ENCODE measurements at regions not wholly inside any gene's neighbourhood (a gene's known extent, or its start where the extent isn't known, plus 50 kb on each side); places are given as distances from the start of the nearest gene placed in this dataset.
"Not testable (repeated sequence)": the region's sequence is repeated elsewhere in the genome, so short reads cannot be mapped to it uniquely, and the experiment has no call there.

GRCh38 chr7:145105561-145105960 lies 269.7 kb upstream of the TPK1 start:
- Mint-ChIP-seq H3K4me1 (no peaks in the 10 kb centered on the region), H3K36me3 (ENCODE audit: low read depth) (no peaks in the 10 kb centered on the region), H3K27me3 (peaks cover 27% of the 10 kb centered on the region), H3K27ac (no peak overlapping the region), H3K4me3 (no peak overlapping the region)
- H3K9me3 ChIP-seq (ENCODE audit: control insufficient read depth, low read length, poor library complexity, severe bottlenecking) = no peaks in the 10 kb centered on the region
- DNase-seq = no peak
- no peak for ATAC-seq

GRCh38 chr7:145104400-145104799 lies 268.5 kb upstream of the TPK1 start:
- Mint-ChIP-seq H3K27ac (no peak overlapping the region), H3K4me3 (no peak overlapping the region), H3K27me3 (peaks cover 37% of the 10 kb centered on the region), H3K4me1 (no peaks in the 10 kb centered on the region), H3K36me3 (ENCODE audit: low read depth) (no peaks in the 10 kb centered on the region)
- DNase-seq (no peak), ATAC-seq (no peak)
- H3K9me3 ChIP-seq (ENCODE audit: control insufficient read depth, low read length, poor library complexity, severe bottlenecking) = no peaks in the 10 kb centered on the region

DNA sequence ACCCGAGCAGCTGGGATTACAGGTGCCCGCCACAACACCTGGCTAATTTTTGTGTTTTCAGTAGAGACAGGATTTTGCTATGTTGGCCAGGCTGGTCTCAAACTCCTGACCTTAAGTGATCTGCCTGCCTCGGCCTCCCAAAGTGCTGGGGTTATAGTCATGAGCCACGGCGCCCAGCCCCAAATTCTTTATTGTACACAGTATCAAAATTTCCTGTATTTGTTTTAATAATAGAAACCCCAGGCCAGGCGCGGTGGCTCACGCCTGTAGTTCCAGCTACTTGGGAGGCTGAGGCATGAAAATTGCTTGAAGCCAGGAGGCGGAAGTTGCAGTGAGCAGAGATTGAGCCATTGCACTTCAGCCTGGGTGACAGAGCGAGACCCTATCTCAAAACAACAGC lies 266.3 kb upstream of the TPK1 start:
- DNase-seq; H3K9me3 ChIP-seq (ENCODE audit: control insufficient read depth, low read length, poor library complexity, severe bottlenecking); H3K36me3 Mint-ChIP-seq (ENCODE audit: low read depth); H3K4me1 Mint-ChIP-seq; H3K4me3 Mint-ChIP-seq; H3K27ac Mint-ChIP-seq; ATAC-seq: not testable (repeated sequence)
- peaks cover 40% of the 10 kb centered on the region for H3K27me3 Mint-ChIP-seq

GRCh38 chr7:145092766-145093165 lies 256.9 kb upstream of the TPK1 start:
- ATAC-seq (no peak), DNase-seq (no peak)
- no peak overlapping the region for H3K27ac Mint-ChIP-seq
- no peaks in the 10 kb centered on the region for H3K9me3 ChIP-seq (ENCODE audit: control insufficient read depth, low read length, poor library complexity, severe bottlenecking)
- no peaks in the 10 kb centered on the region for H3K36me3 Mint-ChIP-seq (ENCODE audit: low read depth)
- H3K27me3 Mint-ChIP-seq = peaks cover 25% of the 10 kb centered on the region
- H3K4me3 Mint-ChIP-seq = no peak overlapping the region
- H3K4me1 Mint-ChIP-seq = no peaks in the 10 kb centered on the region

DNA sequence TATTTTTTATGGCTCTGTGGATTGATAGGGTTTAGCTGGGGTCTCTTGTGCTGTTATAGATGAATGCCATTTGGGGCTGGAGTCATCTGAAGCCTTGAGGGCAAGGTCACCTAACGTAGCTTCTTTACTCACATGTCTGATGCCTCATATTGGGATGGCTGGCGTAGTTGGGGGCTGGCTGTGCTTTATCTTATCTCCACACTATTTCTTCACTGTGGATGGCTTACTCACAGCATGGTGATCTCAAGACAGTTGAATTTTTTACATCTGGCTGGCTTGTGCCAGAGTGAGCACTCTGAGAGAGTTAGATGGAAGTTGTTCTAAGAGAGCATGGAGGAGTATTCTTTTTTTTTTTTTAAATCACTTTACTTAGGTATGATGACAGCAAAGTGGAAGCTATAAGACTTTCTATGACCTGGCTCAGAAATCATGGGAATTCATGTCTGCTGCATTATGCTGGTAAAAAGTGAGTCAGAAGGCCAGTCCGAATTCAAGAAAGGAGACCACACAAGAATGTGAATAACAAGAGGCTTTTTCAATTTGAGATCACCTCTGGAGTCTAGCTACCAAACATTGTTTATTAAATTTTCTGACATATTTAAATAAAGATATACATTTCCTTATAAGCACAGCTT lies 252.4 kb upstream of the TPK1 start:
- Mint-ChIP-seq H3K4me3 (no peak overlapping the region), H3K36me3 (ENCODE audit: low read depth) (no peaks in the 10 kb centered on the region), H3K4me1 (no peaks in the 10 kb centered on the region), H3K27me3 (peaks cover 12% of the 10 kb centered on the region), H3K27ac (no peak overlapping the region)
- ATAC-seq = no peak
- no peaks in the 10 kb centered on the region for H3K9me3 ChIP-seq (ENCODE audit: control insufficient read depth, low read length, poor library complexity, severe bottlenecking)
- DNase-seq = no peak

GRCh38 chr7:145082366-145083161 lies 246.7 kb upstream of the TPK1 start:
- H3K9me3 ChIP-seq (ENCODE audit: control insufficient read depth, low read length, poor library complexity, severe bottlenecking) = no peaks in the 10 kb centered on the region
- DNase-seq = no peak
- Mint-ChIP-seq H3K4me3 (no peak overlapping the region), H3K27ac (no peak overlapping the region), H3K36me3 (ENCODE audit: low read depth) (peaks cover 2% of the 10 kb centered on the region), H3K4me1 (no peaks in the 10 kb centered on the region), H3K27me3 (peaks cover 14% of the 10 kb centered on the region)
- ATAC-seq = no peak

GRCh38 chr7:145065473-145065872 lies 229.6 kb upstream of the TPK1 start:
- Mint-ChIP-seq H3K27ac (no peak overlapping the region), H3K4me3 (no peak overlapping the region), H3K27me3 (no peaks in the 10 kb centered on the region), H3K36me3 (ENCODE audit: low read depth) (no peaks in the 10 kb centered on the region), H3K4me1 (no peaks in the 10 kb centered on the region)
- DNase-seq (no peak), ATAC-seq (no peak)
- H3K9me3 ChIP-seq (ENCODE audit: control insufficient read depth, low read length, poor library complexity, severe bottlenecking) = no peaks in the 10 kb centered on the region

- Mint-ChIP-seq H3K4me3 (no peak overlapping the region), H3K36me3 (ENCODE audit: low read depth) (no peaks in the 10 kb centered on the region), H3K4me1 (no peaks in the 10 kb centered on the region), H3K27ac (no peak overlapping the region), H3K27me3 (no peaks in the 10 kb centered on the region)
- DNase-seq (no peak), ATAC-seq (no peak)
- H3K9me3 ChIP-seq (ENCODE audit: control insufficient read depth, low read length, poor library complexity, severe bottlenecking) = no peaks in the 10 kb centered on the region
These were observed 228.3 kb upstream of the TPK1 start for GRCh38 chr7:145064114-145064513.

DNA sequence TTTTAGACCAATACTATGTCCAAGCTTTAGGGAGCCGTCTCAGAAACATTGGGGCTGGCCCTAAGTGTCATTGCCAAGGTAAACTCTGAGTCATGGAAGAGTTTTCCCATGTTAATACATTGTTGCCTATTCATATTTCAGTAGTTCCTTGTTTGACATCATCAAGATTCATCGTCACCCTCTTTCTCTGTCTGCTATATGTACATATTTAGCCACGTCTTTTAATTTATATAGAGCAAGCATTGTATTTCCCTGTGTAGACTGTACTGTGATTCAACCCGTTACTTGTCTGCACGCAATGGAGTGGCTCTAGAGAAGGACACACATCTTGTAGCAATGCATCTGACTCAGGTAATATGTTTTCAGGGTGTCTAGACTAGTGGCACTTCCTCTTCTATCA lies 217.9 kb upstream of the TPK1 start:
- H3K27me3 Mint-ChIP-seq = peaks cover 36% of the 10 kb centered on the region
- no peaks in the 10 kb centered on the region for H3K4me1 Mint-ChIP-seq
- no peak overlapping the region for H3K27ac Mint-ChIP-seq
- no peak for ATAC-seq
- no peak overlapping the region for H3K4me3 Mint-ChIP-seq
- no peaks in the 10 kb centered on the region for H3K9me3 ChIP-seq (ENCODE audit: control insufficient read depth, low read length, poor library complexity, severe bottlenecking)
- no peaks in the 10 kb centered on the region for H3K36me3 Mint-ChIP-seq (ENCODE audit: low read depth)
- no peak for DNase-seq

DNA sequence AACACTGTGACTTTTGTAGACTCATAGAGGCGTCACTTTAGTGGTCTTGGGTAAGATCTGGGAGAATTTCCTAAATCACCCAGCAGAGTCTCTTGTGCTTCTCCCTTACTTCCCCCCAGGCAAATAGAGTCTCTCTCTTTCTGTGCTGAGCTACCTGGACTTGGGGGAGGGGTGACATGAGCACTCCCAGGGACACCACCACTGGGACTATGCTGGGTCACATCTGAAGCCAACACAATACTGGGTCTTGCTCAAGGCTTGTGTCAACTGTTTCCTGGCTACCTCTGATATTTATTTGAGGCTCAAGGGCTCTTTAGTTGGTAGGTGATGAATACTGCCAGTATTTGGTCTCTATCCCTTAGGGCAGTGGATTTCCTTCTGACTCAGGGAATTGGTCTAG lies 214.6 kb upstream of the TPK1 start:
- no peaks in the 10 kb centered on the region for H3K36me3 Mint-ChIP-seq (ENCODE audit: low read depth)
- no peaks in the 10 kb centered on the region for H3K9me3 ChIP-seq (ENCODE audit: control insufficient read depth, low read length, poor library complexity, severe bottlenecking)
- peaks cover 14% of the 10 kb centered on the region for H3K27me3 Mint-ChIP-seq
- H3K4me3 Mint-ChIP-seq = no peak overlapping the region
- no peak for DNase-seq
- H3K27ac Mint-ChIP-seq = no peak overlapping the region
- ATAC-seq = no peak
- no peaks in the 10 kb centered on the region for H3K4me1 Mint-ChIP-seq

GRCh38 chr7:145036604-145037405 lies 201.0 kb upstream of the TPK1 start:
- DNase-seq (peak in 1 of 3 donors; percentile 8), ATAC-seq (peak; percentile 66)
- no peaks in the 10 kb centered on the region for H3K4me1 Mint-ChIP-seq
- H3K27me3 Mint-ChIP-seq = peaks cover 30% of the 10 kb centered on the region
- H3K4me3 Mint-ChIP-seq = no peak overlapping the region
- H3K9me3 ChIP-seq (ENCODE audit: control insufficient read depth, low read length, poor library complexity, severe bottlenecking) = no peaks in the 10 kb centered on the region
- H3K36me3 Mint-ChIP-seq (ENCODE audit: low read depth) = peaks cover 2% of the 10 kb centered on the region
- H3K27ac Mint-ChIP-seq = no peak overlapping the region

GRCh38 chr7:145031162-145031561 lies 195.3 kb upstream of the TPK1 start:
- ATAC-seq (no peak), DNase-seq (no peak)
- Mint-ChIP-seq H3K36me3 (ENCODE audit: low read depth) (peaks cover 2% of the 10 kb centered on the region), H3K4me3 (no peak overlapping the region), H3K27ac (no peak overlapping the region), H3K4me1 (peaks cover 8% of the 10 kb centered on the region), H3K27me3 (peaks cover 14% of the 10 kb centered on the region)
- H3K9me3 ChIP-seq (ENCODE audit: control insufficient read depth, low read length, poor library complexity, severe bottlenecking) = no peaks in the 10 kb centered on the region

DNA sequence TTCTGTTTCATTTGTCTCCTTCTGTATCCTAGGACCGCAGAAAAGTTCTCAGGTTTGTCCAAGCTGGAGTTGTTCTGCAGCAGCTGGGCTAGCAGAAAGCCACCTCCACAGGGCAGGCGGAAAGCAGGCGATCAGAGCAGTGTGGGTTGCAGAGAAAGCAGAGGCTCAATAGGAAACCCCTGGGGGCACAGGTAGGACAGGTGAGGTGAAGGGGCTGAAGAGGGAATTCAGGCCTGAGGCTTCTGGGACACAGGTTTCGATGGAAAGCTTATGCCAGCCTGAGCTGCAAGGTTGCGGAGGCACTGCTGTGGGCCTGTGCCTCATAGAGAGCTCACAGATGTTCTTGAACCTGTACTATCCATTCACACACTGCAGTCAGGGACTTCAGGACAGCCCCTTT lies 194.9 kb upstream of the TPK1 start:
- no peak for DNase-seq
- no peak overlapping the region for H3K4me3 Mint-ChIP-seq
- no peak for ATAC-seq
- no peaks in the 10 kb centered on the region for H3K9me3 ChIP-seq (ENCODE audit: control insufficient read depth, low read length, poor library complexity, severe bottlenecking)
- H3K4me1 Mint-ChIP-seq = peaks cover 8% of the 10 kb centered on the region
- H3K36me3 Mint-ChIP-seq (ENCODE audit: low read depth) = no peaks in the 10 kb centered on the region
- no peak overlapping the region for H3K27ac Mint-ChIP-seq
- peaks cover 9% of the 10 kb centered on the region for H3K27me3 Mint-ChIP-seq
